ENCODE measurements at regions not wholly inside any gene's neighbourhood (a gene's known extent, or its start where the extent isn't known, plus 50 kb on each side); places are given as distances from the start of the nearest gene placed in this dataset.

GRCh38 chr2:221215487-221215886 is 356.6 kb downstream of the EPHA4 start:
- DNase-seq (ENCODE audit: low spot score) = no peak

GRCh38 chr2:221216636-221217035 is 355.5 kb downstream of the EPHA4 start:
- no peak for DNase-seq (ENCODE audit: low spot score)

GRCh38 chr2:221225752-221226151 is 346.4 kb downstream of the EPHA4 start:
- no peak for DNase-seq (ENCODE audit: low spot score)

- no peak for DNase-seq (ENCODE audit: low spot score)
Observed at GRCh38 chr2:221228214-221228769, 343.8 kb downstream of the EPHA4 start.

- DNase-seq (ENCODE audit: low spot score) = no peak
Observed at GRCh38 chr2:221229099-221229498, 343.0 kb downstream of the EPHA4 start.

- no peak for DNase-seq (ENCODE audit: low spot score)
Observed at GRCh38 chr2:221231511-221231910, 340.6 kb downstream of the EPHA4 start.

GRCh38 chr2:221235941-221236340 is 336.2 kb downstream of the EPHA4 start:
- DNase-seq (ENCODE audit: low spot score) = no peak

GRCh38 chr2:221241072-221241471 is 331.0 kb downstream of the EPHA4 start:
- no peak for DNase-seq (ENCODE audit: low spot score)

GRCh38 chr2:221243771-221244170 is 328.3 kb downstream of the EPHA4 start:
- no peak for DNase-seq (ENCODE audit: low spot score)

- no peak for DNase-seq (ENCODE audit: low spot score)
Observed at GRCh38 chr2:221245045-221245444, 327.1 kb downstream of the EPHA4 start.

- DNase-seq (ENCODE audit: low spot score) = no peak
Observed at GRCh38 chr2:221245772-221246171, 326.3 kb downstream of the EPHA4 start.

GRCh38 chr2:221254299-221254698 is 317.8 kb downstream of the EPHA4 start:
- DNase-seq (ENCODE audit: low spot score) = no peak

- no peak for DNase-seq (ENCODE audit: low spot score)
Observed at GRCh38 chr2:221255862-221256261, 316.2 kb downstream of the EPHA4 start.

GRCh38 chr2:221258464-221258863 is 313.6 kb downstream of the EPHA4 start:
- no peak for DNase-seq (ENCODE audit: low spot score)

GRCh38 chr2:221262651-221263050 is 309.5 kb downstream of the EPHA4 start:
- no peak for DNase-seq (ENCODE audit: low spot score)

- DNase-seq (ENCODE audit: low spot score) = no peak
Observed at GRCh38 chr2:221263573-221263972, 308.5 kb downstream of the EPHA4 start.

GRCh38 chr2:221264318-221264717 is 307.8 kb downstream of the EPHA4 start:
- DNase-seq (ENCODE audit: low spot score) = no peak

- no peak for DNase-seq (ENCODE audit: low spot score)
Observed at GRCh38 chr2:221267773-221268425, 304.2 kb downstream of the EPHA4 start.

GRCh38 chr2:221268631-221269030 is 303.5 kb downstream of the EPHA4 start:
- DNase-seq (ENCODE audit: low spot score) = no peak

- DNase-seq (ENCODE audit: low spot score) = no peak
Observed at GRCh38 chr2:221270806-221271205, 301.3 kb downstream of the EPHA4 start.

GRCh38 chr2:221272729-221273128 is 299.4 kb downstream of the EPHA4 start:
- DNase-seq (ENCODE audit: low spot score) = no peak

- no peak for DNase-seq (ENCODE audit: low spot score)
Observed at GRCh38 chr2:221276033-221276432, 296.1 kb downstream of the EPHA4 start.

GRCh38 chr2:221276601-221277000 is 295.5 kb downstream of the EPHA4 start:
- DNase-seq (ENCODE audit: low spot score) = no peak

GRCh38 chr2:221282386-221282785 is 289.7 kb downstream of the EPHA4 start:
- DNase-seq (ENCODE audit: low spot score) = no peak

All from AG08396 (cell line).